CD4-positive, alpha-beta T cell treated with Interferon alpha-2 for 1 hour (primary cell): ENCODE measurements at regions not wholly inside any gene's neighbourhood (a gene's known extent, or its start where the extent isn't known, plus 50 kb on each side); places are given as distances from the start of the nearest gene placed in this dataset.
"Not testable (repeated sequence)": the region's sequence is repeated elsewhere in the genome, so short reads cannot be mapped to it uniquely, and the experiment has no call there.

Experiments used
- DNase-seq, 2 donors: peaks; one replicate each; pipeline ENCODE4 v3.0.0-alpha.2; 2020 to 2022

DNA sequence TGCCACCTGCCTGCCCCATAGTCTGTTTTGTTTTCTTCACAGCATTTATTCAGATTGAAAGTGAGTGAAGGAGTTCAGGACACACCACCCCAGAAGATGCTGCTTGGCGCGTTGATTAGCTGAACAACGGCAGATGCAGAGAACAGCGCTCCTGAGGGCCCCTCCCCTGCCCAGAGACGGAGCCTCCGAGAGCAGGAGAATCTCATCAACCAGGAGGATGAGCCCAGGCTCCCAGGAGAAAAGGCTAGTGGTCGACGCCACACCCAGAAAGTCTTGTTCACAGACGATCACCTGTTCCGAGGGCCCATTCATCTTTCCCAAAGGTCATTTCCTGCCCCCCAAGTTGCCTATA lies 180.4 kb upstream of the PPP1R26 start:
- DNase-seq = no peak

DNA sequence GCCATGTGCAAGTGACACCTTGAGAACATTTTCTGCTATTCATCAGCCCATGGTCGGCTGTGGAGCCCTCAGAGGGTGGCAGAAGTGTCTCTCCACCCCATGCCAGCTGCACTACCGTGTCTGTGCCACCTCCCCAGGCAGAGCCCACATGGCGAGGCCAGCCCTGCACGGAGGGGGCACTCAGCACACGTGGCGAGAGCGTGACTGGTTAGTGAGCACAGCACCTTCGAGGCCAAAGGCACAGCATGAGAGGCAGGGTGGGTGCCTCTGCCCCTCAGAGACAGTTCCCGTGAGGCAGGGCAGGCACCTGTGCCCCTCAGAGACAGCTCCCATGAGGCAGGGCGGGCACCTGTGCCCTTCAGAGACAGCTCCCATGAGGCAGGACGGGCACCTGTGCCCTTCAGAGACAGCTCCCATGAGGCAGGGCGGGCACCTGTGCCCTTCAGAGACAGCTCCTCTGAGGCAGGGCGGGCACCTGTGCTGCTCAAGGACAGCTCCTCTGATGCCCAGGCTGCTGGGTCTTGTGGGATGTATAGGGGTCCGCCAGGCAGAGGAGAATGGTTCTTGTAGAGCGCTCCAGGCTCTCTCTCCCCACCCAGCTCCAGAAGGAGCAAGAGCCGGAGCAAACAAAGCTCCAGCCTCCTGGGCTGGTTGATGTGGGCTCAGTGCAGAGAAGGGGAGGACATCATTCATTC lies 179.8 kb upstream of the PPP1R26 start:
- no peak for DNase-seq

DNA sequence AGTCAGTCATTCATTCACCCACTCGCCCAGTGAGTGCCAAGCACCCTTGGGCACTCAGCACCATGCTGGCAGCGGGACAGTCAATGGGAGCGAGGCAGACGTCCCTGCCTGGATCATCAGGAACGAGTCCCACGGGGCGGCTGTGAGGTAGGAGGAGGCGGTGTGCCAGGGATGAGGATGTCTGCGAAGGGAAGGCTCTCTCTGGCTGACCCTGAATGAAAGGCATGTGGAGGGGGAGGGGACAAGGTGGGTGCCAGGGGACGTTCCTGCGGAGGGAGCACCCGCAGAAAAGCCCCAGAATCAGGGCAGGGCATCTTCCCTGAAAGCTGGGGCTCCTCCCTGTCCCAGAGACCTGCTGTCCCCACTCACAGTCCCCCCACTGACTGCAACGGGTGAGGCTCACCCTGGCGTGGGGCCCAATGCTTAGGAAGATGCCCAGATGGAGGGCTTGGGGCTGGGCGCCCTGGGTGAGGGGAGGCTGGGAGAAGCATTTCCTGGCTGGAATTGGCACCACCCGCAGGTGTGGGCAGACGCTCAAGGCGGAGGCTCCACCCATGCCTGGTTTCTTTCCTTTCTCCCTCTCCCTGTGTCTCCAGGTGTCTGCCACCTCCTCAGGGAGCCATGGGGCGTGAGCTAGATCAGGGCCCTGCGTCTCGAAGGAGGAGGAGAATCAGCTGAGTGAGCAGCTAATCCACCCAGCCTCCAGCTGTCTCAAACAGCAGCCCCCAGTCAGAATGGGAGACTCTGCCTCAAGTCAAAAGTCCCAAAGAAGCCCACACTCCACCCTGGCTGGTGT lies 179.0 kb upstream of the PPP1R26 start:
- DNase-seq = no peak

DNA sequence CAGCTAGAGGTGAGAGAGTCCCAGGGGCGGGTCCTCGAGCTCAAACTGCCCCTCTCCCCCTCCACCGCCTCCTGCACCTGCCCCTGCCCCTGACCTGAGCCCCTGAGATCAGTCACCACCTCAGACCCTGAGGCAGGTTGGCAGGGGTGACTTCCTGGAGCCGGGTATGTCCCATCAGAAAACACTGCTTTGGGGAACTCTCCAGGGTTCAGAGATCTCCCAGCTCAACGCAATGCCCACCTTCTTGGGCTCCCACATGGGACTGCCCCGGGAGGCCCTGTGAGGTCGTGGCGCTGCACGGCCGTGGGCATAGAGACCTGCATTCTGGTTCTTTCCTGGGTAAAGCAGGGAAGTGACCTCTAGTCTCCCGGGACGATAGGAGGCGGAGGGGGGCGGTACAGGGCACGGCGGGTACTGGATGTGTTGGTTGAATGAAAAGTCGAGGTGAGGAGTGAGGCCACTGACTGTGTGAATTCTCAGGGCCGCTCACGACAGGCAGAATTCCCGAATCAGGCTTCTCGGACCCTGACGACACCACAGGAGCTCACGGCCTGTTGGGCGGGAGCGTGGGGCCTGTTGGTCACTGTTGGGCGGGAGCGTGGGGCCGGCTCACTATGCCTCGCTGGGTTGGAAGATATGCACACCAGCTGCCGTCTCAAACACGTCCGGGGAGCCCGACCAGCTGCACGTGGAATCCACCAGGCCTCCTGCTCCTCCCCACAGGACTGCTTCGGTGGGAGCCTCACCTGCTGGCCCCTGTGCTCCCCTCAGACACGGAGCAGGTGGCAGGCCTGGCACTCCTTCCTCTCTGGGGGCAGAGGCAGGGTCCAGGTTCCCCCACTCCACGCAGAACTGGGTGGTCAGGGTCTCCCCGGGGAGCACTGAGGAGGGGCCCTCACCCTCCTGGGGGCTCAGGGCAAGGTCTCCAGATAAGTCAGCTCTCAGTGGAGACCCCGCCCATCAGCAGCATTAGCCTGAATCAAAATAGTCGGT lies 178.0 kb upstream of the PPP1R26 start:
- DNase-seq = no peak

DNA sequence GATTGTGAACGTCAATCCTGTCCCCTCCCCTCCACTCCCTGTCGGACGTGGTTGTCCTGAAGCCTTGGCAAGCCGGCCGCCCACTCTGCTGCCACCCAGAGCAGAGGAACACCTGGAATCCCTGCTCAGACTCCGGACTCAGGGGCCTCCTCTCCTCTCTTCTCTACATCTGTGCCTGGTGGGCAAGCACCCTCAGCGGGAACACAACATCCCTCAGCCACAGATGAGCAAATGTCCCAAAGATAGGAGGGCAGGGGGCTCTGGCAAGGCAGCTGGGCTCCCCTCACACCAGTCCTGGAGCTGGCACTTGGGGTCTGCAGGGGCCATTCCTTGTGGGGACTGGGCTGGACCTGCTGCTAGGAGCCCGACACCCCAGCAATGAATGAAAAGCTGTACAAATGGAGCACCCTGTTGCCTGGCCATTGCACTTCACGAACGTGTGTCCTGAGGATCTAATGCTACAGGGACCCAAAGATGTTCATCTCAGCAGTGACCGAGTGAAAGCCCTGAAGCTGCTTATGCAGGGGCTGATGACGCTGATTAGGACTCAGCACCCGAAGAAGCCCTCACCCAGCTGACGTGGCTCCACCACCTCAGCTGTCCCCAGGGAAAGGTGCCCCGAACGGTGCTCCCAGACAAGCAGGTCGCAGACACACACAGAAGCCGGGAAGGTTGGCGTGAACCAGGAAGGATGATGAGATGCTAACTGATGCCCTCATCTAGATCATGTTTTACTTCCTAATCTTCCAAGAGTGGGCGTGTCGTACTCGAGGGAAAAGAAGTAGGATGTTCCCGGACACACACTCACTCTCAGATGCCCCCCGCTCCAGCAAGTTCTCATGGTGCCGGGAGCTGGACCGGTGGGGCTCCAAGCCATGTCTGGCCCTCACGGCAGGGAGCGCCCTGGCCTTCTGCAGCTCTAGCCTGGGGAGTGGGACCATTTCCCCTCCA lies 177.0 kb upstream of the PPP1R26 start:
- no peak for DNase-seq

DNA sequence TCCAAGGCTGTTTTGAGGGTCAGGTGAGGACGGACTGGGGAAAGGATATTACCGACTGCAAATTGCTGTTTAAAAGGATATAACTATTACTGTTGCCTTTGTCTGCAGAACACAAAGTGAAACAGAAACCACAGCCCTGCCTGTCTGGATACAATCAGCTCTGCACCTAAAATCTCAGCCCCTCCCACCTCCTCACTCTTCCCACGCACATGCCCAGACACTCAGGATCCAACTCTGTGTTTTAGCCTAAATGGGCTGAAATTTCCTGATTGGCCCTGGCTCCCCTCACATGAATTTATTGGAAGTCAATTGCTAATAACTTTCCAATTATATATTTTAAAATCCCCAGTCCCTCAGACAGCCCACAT lies 176.3 kb upstream of the PPP1R26 start:
- DNase-seq = no peak

DNA sequence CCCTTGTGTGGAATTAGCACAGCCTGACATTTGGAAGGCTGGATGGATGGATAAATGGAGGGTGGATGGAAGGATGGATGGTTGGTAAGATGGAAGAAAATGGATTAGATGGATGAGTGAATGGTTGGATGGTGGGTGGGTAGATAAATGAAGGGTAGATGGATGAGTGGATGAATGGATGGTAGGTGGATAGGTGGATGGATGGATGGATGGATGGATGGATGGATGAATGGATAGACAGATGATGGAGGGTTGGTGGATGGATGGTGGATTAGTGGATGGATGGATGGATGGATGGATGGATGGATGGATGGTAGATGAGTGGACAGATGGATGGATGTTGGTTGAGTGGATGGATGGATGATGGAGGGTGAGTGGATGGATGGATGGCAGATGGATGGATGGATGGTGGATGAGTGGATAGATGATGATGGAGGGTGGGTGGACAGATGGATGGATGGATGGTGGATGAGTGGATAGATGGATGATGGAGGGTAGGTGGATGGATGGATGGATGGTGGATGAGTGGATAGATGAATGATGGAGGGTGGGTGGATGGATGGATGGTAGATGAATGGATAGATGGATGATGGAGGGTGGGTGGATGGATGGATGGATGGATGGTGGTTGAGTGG lies 175.6 kb upstream of the PPP1R26 start:
- no peak for DNase-seq

DNA sequence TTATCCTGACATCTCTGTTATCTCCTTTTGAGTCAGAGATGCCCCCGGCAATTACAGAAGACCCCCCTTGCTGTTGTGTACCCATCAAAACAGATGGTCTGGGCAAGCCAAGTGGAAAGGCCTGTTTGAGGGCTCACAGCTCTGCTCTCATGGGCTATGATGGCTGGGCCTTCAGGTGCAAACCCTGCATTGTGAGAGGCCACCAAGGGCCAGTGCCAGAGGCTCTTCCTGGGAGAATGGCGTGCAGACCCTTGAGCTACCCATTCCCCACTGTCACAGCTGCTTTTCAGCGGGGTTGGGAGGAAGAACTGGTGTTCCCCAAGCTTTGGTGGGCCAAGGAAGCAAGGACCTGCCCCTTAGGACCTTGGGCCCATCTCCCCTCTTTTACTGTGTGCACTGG lies 174.7 kb upstream of the PPP1R26 start:
- no peak for DNase-seq

DNA sequence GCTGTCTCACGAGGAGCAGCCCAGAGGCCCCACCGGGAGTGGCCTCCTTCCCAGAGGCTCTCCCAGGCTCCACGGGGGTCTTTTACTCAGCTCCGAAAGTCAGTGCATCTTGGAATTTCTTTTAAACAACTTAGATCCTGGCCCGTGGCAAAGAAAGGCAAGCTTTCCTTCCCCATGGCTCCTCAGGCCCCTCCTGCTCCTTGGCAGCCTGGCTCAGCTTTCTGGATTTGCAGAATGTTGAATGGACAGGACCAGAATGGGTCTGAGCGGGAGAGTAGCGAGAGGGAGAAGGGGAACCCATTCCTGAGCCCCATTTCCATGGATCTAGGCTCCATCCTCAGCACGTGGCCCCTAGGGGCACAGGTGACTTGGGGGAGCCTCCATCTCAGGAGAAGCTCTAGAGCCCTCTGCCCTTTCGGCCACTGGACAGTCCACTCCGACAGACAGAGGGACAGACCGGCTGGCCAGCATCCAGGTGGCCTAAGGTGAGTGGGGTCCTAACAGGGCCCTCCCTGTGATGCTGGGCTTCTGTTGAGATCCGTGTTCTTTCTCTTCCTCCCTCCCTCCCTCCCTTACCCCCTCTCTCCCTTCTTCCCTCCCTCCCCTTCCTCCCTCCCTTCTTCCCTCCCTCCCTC lies 173.9 kb upstream of the PPP1R26 start:
- no peak for DNase-seq

DNA sequence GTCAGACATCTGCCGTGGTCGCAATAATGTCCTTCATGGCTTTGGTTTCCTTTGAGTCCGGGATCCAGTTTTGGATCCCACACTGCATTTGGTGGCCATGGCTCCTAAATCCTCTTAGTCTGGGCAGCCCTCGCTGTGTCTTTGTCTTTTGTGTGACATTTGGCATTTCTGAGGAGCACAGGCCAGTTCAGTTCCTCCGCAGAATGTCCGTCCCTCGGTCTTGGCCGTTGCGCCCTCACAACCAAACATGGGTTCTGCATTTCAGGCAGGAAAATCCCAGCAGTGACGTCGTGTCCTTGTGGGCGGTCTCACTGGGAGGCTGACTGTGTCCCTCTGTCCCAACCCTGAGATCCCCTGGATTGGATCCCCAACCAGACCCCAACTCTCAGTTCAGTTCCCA lies 172.9 kb upstream of the PPP1R26 start:
- DNase-seq = no peak

DNA sequence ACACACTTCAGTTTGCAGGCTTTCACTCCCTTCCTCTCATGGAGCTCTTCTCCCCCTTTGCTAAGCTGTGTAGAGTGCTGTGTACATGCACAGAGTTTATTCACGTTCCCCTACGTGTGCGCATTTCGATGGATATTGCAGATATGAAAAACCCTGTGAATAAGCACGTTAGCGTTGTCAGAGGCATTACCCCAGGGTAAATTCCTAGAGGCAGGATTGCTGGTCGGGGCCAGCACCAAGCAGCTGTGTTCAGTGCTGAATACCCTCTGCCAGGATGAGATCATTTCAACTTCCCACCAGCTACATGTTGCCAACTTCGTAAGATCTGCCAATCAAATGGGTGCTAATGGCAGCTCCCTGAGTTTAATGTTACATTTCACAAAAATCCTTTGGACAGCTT lies 172.3 kb upstream of the PPP1R26 start:
- no peak for DNase-seq

DNA sequence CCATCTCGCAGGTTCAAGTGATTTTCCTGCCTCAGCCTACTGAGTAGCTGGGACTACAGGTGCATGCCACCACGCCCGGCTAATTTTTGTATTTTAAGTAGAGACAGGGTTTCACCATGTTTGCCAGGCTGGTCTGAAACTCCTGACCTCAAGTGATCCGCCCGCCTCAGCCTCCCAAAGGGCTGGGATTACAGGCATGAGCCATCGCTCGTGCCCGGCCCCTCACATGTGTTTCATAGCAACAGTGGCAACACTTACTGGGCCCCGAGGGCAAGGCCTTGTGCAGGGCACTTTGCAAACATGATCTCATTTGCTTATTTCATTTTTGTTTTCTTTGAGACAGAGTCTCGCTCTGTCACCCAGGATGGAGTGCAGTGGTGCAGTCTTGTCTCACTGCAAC lies 171.7 kb upstream of the PPP1R26 start:
- DNase-seq = not testable (repeated sequence)

DNA sequence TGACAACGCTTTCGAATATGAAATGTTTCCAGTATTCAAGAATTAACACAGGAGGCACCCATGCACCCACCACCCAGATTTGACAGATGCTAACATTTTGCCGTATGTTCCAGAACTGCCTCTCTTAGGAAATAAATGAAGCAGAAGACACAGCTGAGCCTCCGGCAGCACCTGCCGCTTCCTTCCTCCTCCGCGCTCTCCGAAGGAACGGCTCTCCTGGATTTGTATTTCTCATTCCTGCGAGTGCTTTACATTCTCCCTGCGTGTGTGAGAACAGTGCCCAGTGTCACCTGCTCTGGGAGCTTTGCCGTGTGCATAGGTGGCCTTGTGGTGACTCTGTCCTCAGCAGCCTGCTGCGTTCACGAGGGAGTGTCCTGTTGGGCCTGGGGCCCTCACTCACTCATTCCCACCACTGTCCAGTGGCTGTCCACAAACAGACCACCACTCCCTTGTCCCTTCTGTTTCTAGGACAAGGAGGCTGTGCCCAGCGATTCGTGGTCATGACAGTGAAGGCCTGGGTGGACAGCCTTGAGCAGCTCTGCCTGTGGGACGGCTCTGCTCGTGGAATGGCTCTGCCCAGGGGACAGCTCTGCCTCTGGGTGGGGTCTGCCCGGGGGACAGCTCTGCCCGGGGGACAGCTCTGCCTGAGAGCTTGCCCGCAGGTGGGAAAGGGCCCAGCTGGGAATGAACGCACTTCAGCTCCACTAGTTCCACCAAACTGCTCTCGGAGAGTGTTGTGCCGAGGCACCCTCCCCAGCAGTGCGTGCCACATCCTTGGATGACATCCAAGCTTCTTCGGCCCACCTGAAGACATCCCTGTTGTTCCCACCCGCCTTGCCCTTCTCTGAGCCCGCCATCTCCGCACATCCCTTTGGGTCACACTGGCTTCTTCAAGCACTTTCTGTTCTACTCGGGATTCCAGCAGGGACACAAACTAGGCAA lies 170.5 kb upstream of the PPP1R26 start:
- no peak for DNase-seq

DNA sequence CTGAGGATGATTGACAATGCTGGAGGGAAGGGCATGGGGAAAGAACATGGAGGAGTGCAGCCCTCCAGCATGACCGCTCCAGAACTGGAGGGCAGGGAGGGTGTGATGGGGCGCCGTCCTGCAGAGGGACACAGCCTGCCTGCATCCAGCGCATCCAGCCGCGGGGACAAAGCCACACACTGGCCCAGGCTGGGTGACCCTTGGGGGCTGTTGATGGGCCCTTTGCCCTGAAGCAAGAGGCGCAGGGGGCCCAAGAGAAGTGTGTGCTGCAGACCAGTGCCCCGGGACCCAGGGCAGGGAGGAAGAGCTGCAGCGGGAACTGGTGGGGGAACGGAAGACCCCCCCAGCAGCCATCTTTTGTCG lies 169.8 kb upstream of the PPP1R26 start:
- DNase-seq = no peak

DNA sequence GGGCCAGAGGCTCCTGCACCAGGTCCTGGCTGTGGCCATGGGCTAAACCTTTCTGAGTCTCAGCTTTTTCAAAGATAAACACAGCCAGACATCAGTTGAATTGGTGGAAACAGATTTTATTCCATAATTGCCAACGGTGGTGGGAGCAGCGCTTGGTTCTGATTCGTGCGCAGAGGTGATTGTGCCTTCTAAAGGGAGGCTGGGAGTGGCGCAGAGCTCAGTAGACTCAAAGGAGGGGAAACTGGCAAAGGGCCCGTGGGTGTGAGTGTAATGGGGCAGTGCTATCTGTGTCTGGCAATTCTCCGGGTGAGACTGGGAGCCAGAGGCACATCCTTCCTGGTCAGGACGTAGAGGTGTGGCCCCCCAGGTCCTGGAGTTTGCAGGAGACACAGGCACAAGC lies 169.4 kb upstream of the PPP1R26 start:
- DNase-seq = no peak

DNA sequence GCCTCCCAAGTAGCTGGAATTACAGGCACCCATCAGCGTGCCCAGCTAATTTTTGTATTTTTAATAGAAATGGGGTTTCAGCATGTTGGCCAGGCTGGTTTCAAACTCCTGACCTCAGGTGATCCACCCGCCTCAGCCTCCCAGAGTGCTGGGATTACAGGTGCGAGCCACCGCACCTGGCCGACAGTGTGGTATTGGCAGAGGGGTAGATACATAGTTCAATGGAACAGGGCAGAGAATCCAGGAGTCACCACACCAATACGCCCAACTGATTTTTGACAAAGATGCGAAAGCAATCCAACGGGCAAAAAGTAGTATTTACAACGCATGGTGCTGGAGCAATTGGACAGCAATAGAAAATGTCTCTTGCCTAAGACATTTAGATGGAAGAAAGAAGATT lies 164.0 kb upstream of the PPP1R26 start:
- no peak for DNase-seq

DNA sequence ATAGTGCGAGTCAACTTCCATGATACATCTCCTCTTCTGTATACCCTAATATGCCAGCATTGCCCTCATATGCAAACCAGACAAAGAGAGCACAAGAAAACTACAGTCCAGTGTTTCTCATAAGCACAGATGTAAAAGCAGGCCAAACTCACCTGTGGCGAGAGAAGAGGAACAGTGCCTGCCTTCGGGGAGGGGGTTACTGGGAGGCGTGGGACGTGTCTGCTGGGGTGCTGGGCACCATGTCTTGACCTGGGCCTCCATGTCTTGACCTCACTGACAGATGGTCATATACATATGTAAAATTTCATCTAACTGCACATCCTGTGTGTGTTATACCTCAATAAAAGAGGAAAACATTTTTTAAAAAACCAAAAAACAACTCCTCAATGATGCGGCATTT lies 159.3 kb upstream of the PPP1R26 start:
- DNase-seq = no peak

DNA sequence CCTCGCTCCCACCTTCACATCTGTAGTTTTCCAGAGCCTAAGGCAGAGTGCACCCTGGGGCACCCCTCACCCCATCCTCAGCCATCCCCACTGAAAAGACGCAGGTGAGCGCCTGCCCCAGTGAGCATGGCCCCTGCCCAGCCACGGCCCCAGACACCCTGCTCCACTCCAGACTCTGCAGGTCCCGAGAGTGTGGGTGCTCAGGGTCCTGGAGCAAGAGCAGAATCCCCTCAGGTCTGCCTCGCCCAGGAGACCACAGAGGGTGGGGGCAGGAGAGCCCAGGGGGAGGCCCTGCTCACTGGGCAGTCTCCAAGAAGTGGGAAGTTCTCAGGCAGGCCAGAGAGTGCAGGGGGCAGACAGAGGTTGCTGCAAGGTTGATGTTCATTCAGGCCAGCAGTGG lies 158.6 kb upstream of the PPP1R26 start:
- no peak for DNase-seq

DNA sequence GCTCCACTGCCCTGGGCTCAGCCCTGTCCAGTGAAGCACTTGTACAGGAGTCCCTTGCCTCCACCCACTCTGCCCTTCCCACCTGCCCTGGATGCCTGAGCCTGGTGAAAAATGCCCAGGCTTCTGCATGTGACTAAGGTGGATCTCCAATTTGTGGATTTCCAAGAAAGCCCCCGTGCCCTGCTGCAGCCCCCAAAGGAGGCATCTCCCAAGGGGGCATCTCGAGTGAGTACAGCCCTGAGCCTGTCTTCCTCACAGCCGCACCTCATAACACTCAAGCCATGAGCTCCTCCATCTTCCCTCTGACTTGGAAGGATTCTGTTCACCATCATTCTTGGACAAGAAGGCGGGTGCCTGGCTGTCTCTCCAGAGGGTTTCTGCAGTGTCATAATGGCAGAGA lies 158.0 kb upstream of the PPP1R26 start:
- no peak for DNase-seq

DNA sequence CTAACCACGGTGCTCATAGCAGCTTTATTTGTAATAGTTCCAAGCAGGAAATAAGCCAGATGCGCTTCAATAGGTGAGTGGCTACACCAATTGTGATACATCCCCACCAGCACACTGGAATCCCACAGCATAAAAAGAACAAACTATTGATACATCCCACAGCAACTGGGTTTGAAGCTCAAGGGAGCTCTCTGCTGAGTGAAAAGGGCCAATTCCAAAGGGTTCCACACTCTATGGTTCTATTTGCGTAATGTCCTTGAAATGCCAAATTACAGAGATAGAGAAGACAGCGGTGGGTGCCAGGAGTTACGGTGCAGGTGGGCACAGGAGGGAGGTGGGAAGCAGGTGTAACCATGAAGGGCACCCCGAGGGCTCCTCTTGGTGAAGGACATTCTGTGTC lies 155.3 kb upstream of the PPP1R26 start:
- DNase-seq = no peak
